CD14-positive monocyte (primary cell): ENCODE measurements at regions not wholly inside any gene's neighbourhood (a gene's known extent, or its start where the extent isn't known, plus 50 kb on each side); places are given as distances from the start of the nearest gene placed in this dataset.

Experiments
- DNase-seq, 3 donors: peaks; one replicate each; pipeline ENCODE4 v3.0.0-alpha.2; 2011 to 2022
- H2AFZ ChIP-seq: 2 replicates; pipeline ENCODE4 v1.6.0; 2012; ENCODE audit warnings: mild to moderate bottlenecking, low read depth, low read length, inconsistent platforms; ENCODE audit not compliant: insufficient read depth, poor library complexity, severe bottlenecking
- H3K27ac ChIP-seq, 2 donors: 1 replicate in 1 of 2; 2 replicates in 1 of 2; pipeline ENCODE4 v1.5.1; 2012 to 2013; ENCODE audit warnings: low read length in 2 of 2, control low read depth in 1 of 2, inconsistent platforms in 1 of 2, low read depth in 1 of 2, mild to moderate bottlenecking in 1 of 2
- H3K27me3 ChIP-seq, 2 donors: one replicate each; pipeline versions ENCODE4 v1.6.0 to v1.6.1; 2011 to 2013; ENCODE audit warnings: low read length in 2 of 2; ENCODE audit not compliant: control insufficient read depth in 2 of 2, insufficient read depth in 2 of 2
- H3K36me3 ChIP-seq, 2 donors: replicated peaks in 1 of 2; 1 replicate in 1 of 2; 2 replicates in 1 of 2; pipeline versions ENCODE4 v1.5.1 to v1.6.1; 2012 to 2013; ENCODE audit warnings: low read length in 2 of 2, control low read depth in 1 of 2, inconsistent platforms in 1 of 2, mild to moderate bottlenecking in 1 of 2; ENCODE audit not compliant: insufficient read depth in 2 of 2, control insufficient read depth in 1 of 2
- H3K4me1 ChIP-seq, 2 donors: 1 replicate in 1 of 2; 2 replicates in 1 of 2; pipeline versions ENCODE4 v1.5.1 to v1.6.1; 2012 to 2013; ENCODE audit warnings: low read length in 2 of 2, control low read depth in 1 of 2, inconsistent platforms in 1 of 2, mild to moderate bottlenecking in 1 of 2, moderate library complexity in 1 of 2; ENCODE audit not compliant: insufficient read depth in 2 of 2, control insufficient read depth in 1 of 2
- H3K4me2 ChIP-seq: replicated peaks from 2 replicates; pipeline ENCODE3; 2012; ENCODE audit warnings: low read length, moderate library complexity, mild to moderate bottlenecking; ENCODE audit not compliant: poor library complexity, severe bottlenecking; ENCODE audit errors: extremely low read depth
- H3K4me3 ChIP-seq, 3 experiments: fragments of 200-600 bp in 1 of 3; sonication (generic) in 1 of 3; replicated peaks in 1 of 3; 1 replicate in 2 of 3; 2 replicates in 1 of 3; pipeline ENCODE4 v1.5.1; 2011 to 2013; ENCODE audit warnings: low read length in 3 of 3, mild to moderate bottlenecking in 3 of 3, control low read depth in 2 of 3, low read depth in 2 of 3, inconsistent platforms in 1 of 3, moderate library complexity in 1 of 3
- H3K79me2 ChIP-seq: 2 replicates; pipeline ENCODE4 v1.6.0; 2012; ENCODE audit warnings: mild to moderate bottlenecking, control low read depth, inconsistent platforms, low read length, moderate library complexity; ENCODE audit not compliant: insufficient read depth
- H3K9ac ChIP-seq: 2 replicates; pipeline ENCODE4 v1.6.0; 2017; ENCODE audit warnings: low read length, mild to moderate bottlenecking; ENCODE audit not compliant: insufficient read depth, poor library complexity, severe bottlenecking
- H3K9me3 ChIP-seq, 2 donors: replicated peaks in 1 of 2; 1 replicate in 1 of 2; 2 replicates in 1 of 2; pipeline versions ENCODE4 v1.5.1 to v1.6.1; 2012 to 2013; ENCODE audit warnings: low read length in 2 of 2, control low read depth in 1 of 2; ENCODE audit not compliant: control insufficient read depth in 1 of 2, insufficient read depth in 1 of 2
- H4K20me1 ChIP-seq: 2 replicates; pipeline ENCODE4 v1.6.0; 2012; ENCODE audit warnings: mild to moderate bottlenecking, low read length, control low read depth, moderate library complexity; ENCODE audit not compliant: insufficient read depth
- H3K27ac Mint-ChIP-seq, 7 donors: one replicate each; pipeline ENCODE4 v1.8.0; 2020; ENCODE audit warnings: mild to moderate bottlenecking in 7 of 7, mixed read lengths in 7 of 7, moderate library complexity in 6 of 7, inconsistent platforms in 2 of 7
- H3K27me3 Mint-ChIP-seq, 3 donors: one replicate each; pipeline ENCODE4 v1.8.0; 2021 to 2022; ENCODE audit warnings: low read depth in 3 of 3, mild to moderate bottlenecking in 3 of 3, mixed read lengths in 3 of 3, moderate library complexity in 3 of 3, inconsistent platforms in 1 of 3
- H3K36me3 Mint-ChIP-seq, 2 donors: one replicate each; pipeline ENCODE4 v1.8.0; 2020; ENCODE audit warnings: mixed read lengths in 2 of 2, inconsistent platforms in 1 of 2, mild to moderate bottlenecking in 1 of 2
- H3K4me1 Mint-ChIP-seq: one replicate; pipeline ENCODE4 v1.8.0; 2020; ENCODE audit warnings: mild to moderate bottlenecking, mixed read lengths
- H3K4me3 Mint-ChIP-seq, 2 donors: one replicate each; pipeline ENCODE4 v1.8.0; 2020; ENCODE audit warnings: mild to moderate bottlenecking in 2 of 2, mixed read lengths in 2 of 2, moderate library complexity in 1 of 2
- H3K9me3 Mint-ChIP-seq, 7 donors: one replicate each; pipeline ENCODE4 v1.8.0; 2020 to 2022; ENCODE audit warnings: mixed read lengths in 7 of 7, mild to moderate bottlenecking in 6 of 7, moderate library complexity in 6 of 7, inconsistent platforms in 2 of 7
- WGBS: methylation state at CpG from one replicate; pipeline ENCODE4 v1.1.5; 2013; ENCODE audit warnings: missing lambda C conversion rate; ENCODE audit not compliant: insufficient coverage; 5-methylcytosine and 5-hydroxymethylcytosine counted together
- intact Hi-C, 2 donors: fragments of 100-400 bp; cut with micrococcal nuclease; formaldehyde crosslinking; loops; one replicate each; pipeline versions ENCODE4 v1.15.0 to v1.15.1; 2023
- TF ChIP-seq, protein P1 (sequence below): fragments of 200-600 bp; IDR thresholded peaks from one replicate; pipeline ENCODE4 v1.8.0; 2022; ENCODE audit warnings: antibody characterized with exemption, mild to moderate bottlenecking

DNA sequence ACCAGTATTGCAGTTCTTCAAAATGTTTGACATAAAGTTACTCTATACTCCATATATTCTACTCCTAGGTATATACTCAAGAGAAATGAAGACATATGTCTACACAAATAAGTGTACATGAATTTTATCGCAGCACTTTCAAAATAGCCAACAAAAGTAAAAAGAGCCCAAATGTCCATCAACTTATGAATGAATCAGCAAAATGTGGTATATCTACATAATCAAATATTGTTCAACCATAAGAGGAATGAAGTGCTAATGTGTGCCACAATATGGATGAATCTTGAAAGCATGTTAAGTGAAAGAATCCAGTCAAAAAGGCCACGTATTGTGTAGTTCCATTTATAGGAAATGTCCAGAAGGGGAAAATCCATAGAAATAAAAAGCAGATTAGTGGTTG lies 98.6 kb upstream of the F3 start:
- H2AFZ ChIP-seq = no peak overlapping the region
- H3K79me2 ChIP-seq = no peaks in the 10 kb centered on the region
- H3K9ac ChIP-seq = no peak overlapping the region
- H3K4me3 ChIP-seq = no peak overlapping the region
- Mint-ChIP-seq H3K27me3 (peaks cover 0 to under 1% (median 0%) of the 10 kb centered on the region in 3 donors), H3K36me3 (no peaks in the 10 kb centered on the region), H3K4me1 (peaks cover 5% of the 10 kb centered on the region), H3K27ac (no peak overlapping the region), H3K4me3 (no peak overlapping the region), H3K9me3 (peaks cover 0 to 1% (median 0%) of the 10 kb centered on the region in 7 donors)
- no peak overlapping the region for H3K4me2 ChIP-seq
- no peaks in the 10 kb centered on the region for H3K9me3 ChIP-seq
- intact Hi-C loops = no loop called here
- TF ChIP-seq, protein P1, sequence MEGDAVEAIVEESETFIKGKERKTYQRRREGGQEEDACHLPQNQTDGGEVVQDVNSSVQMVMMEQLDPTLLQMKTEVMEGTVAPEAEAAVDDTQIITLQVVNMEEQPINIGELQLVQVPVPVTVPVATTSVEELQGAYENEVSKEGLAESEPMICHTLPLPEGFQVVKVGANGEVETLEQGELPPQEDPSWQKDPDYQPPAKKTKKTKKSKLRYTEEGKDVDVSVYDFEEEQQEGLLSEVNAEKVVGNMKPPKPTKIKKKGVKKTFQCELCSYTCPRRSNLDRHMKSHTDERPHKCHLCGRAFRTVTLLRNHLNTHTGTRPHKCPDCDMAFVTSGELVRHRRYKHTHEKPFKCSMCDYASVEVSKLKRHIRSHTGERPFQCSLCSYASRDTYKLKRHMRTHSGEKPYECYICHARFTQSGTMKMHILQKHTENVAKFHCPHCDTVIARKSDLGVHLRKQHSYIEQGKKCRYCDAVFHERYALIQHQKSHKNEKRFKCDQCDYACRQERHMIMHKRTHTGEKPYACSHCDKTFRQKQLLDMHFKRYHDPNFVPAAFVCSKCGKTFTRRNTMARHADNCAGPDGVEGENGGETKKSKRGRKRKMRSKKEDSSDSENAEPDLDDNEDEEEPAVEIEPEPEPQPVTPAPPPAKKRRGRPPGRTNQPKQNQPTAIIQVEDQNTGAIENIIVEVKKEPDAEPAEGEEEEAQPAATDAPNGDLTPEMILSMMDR = no peak
- H3K4me1 ChIP-seq = no peaks in the 10 kb centered on the region
- no peaks in the 10 kb centered on the region for H3K27me3 ChIP-seq
- no peak overlapping the region for H3K27ac ChIP-seq
- no peaks in the 10 kb centered on the region for H3K36me3 ChIP-seq
- WGBS = 100% methylated on average over 1 of the region's 2 CpGs
- H4K20me1 ChIP-seq = no peaks in the 10 kb centered on the region
- DNase-seq = no peak

DNA sequence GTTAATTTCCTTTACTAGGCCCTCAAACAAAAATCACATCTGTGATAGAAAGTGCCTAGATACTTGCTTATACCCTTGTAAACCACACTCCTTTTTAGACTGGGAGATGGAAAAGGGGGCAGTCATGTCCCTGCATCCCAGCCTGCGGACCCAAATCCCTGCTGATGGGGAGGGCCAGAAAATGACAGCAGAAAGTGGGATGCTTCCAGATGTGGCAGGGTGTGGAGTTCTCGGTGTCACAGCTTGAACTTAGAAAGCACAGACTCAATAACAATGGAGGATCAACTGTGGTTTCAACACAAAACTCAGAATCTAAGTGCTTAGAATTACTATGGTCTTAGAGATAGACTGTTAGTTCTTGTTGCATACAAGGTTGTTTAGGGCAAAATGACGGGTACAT lies 95.6 kb upstream of the F3 start:
- intact Hi-C loops = no loop called here
- no CpG with 5 or more reads among the region's 3 CpGs for WGBS
- no peak overlapping the region for H3K4me2 ChIP-seq
- no peak overlapping the region for H3K4me3 Mint-ChIP-seq
- H3K79me2 ChIP-seq = no peaks in the 10 kb centered on the region
- H3K4me3 ChIP-seq = no peak overlapping the region
- DNase-seq = no peak
- H3K27ac Mint-ChIP-seq = no peak overlapping the region
- no peaks in the 10 kb centered on the region for H3K36me3 ChIP-seq
- no peak overlapping the region for H3K27ac ChIP-seq
- H3K27me3 Mint-ChIP-seq = peaks cover 0 to 4% (median 0%) of the 10 kb centered on the region in 3 donors
- H3K36me3 Mint-ChIP-seq = no peaks in the 10 kb centered on the region
- TF ChIP-seq, protein P1 = no peak
- H3K4me1 ChIP-seq = no peaks in the 10 kb centered on the region
- H3K4me1 Mint-ChIP-seq = peaks cover 9% of the 10 kb centered on the region
- H3K9me3 ChIP-seq = peaks cover 0 to 3% of the 10 kb centered on the region in 2 donors
- H3K9ac ChIP-seq = no peak overlapping the region
- H2AFZ ChIP-seq = no peak overlapping the region
- peaks cover 0 to 18% (median 1%) of the 10 kb centered on the region in 7 donors for H3K9me3 Mint-ChIP-seq
- H3K27me3 ChIP-seq = no peaks in the 10 kb centered on the region
- H4K20me1 ChIP-seq = no peaks in the 10 kb centered on the region
